Keratinocyte (primary cell): ENCODE measurements at regions not wholly inside any gene's neighbourhood (a gene's known extent, or its start where the extent isn't known, plus 50 kb on each side); places are given as distances from the start of the nearest gene placed in this dataset.
A peak's percentile ranks its signal among the peaks of the same experiment; 100 is the strongest.

ENCODE experiments used
- DNase-seq: peaks from one replicate; pipeline ENCODE4 v3.0.0-alpha.2; 2011; ENCODE audit warnings: low read depth, missing footprints, low spot score
- FAIRE-seq: peaks from 2 replicates; lab custom pipeline; 2011; peaks lifted over from hg19 to GRCh38; lab: Jason Lieb, UNC
- H2AFZ ChIP-seq: 2 replicates; pipeline ENCODE4 v1.6.0; 2012; ENCODE audit warnings: low read length, control low read depth, inconsistent platforms; ENCODE audit not compliant: control insufficient read depth
- H3K27ac ChIP-seq: 2 replicates; pipeline ENCODE4 v1.5.1; 2011; ENCODE audit warnings: low read length; ENCODE audit not compliant: control insufficient read depth, insufficient read depth
- H3K27me3 ChIP-seq: 3 replicates; pipeline ENCODE4 v1.6.0; 2011; ENCODE audit warnings: low read length; ENCODE audit not compliant: control insufficient read depth, insufficient read depth; ENCODE audit errors: extremely low read depth
- H3K36me3 ChIP-seq, 2 experiments: 2 replicates in 1 of 2; 3 replicates in 1 of 2; pipeline ENCODE4 v1.5.1; 2011; ENCODE audit warnings: low read length in 2 of 2, mild to moderate bottlenecking in 1 of 2; ENCODE audit not compliant: control insufficient read depth in 2 of 2, insufficient read depth in 2 of 2; ENCODE audit errors: extremely low read depth in 1 of 2
- H3K4me1 ChIP-seq: 3 replicates; pipeline ENCODE4 v1.5.1; 2011; ENCODE audit warnings: low read length; ENCODE audit not compliant: control insufficient read depth, insufficient read depth; ENCODE audit errors: extremely low read depth
- H3K4me2 ChIP-seq: 3 replicates; pipeline ENCODE4 v1.6.0; 2011; ENCODE audit warnings: low read depth, low read length; ENCODE audit not compliant: control insufficient read depth, insufficient read depth; ENCODE audit errors: extremely low read depth
- H3K4me3 ChIP-seq, 3 experiments: fragments of 200-600 bp in 1 of 3; sonication (generic) in 1 of 3; 2 replicates in 2 of 3; 3 replicates in 1 of 3; pipeline ENCODE4 v1.5.1; 2011 to 2016; ENCODE audit warnings: low read length in 3 of 3, mild to moderate bottlenecking in 3 of 3, control low read depth in 2 of 3, inconsistent platforms in 1 of 3, low read depth in 1 of 3, mixed read lengths in 1 of 3, mixed run types in 1 of 3, moderate library complexity in 1 of 3; ENCODE audit not compliant: control insufficient read depth in 2 of 3, insufficient read depth in 2 of 3; ENCODE audit errors: extremely low read depth in 1 of 3
- H3K79me2 ChIP-seq: 2 replicates; pipeline ENCODE4 v1.6.0; 2012; ENCODE audit warnings: low read length; ENCODE audit not compliant: control insufficient read depth, insufficient read depth
- H3K9ac ChIP-seq: 3 replicates; pipeline ENCODE4 v1.6.0; 2011; ENCODE audit warnings: low read length; ENCODE audit not compliant: control insufficient read depth, insufficient read depth; ENCODE audit errors: extremely low read depth
- H3K9me1 ChIP-seq: 3 replicates; pipeline ENCODE4 v1.6.0; 2011; ENCODE audit warnings: low read length; ENCODE audit not compliant: control insufficient read depth, insufficient read depth; ENCODE audit errors: extremely low read depth
- H3K9me3 ChIP-seq: 2 replicates; pipeline ENCODE4 v1.5.1; 2012; ENCODE audit warnings: low read depth, low read length; ENCODE audit not compliant: control insufficient read depth
- H4K20me1 ChIP-seq: 3 replicates; pipeline ENCODE4 v1.6.0; 2011; ENCODE audit warnings: low read length; ENCODE audit not compliant: control insufficient read depth, insufficient read depth; ENCODE audit errors: extremely low read depth
- CTCF ChIP-seq, 3 experiments: IDR thresholded peaks in 1 of 3; conservative IDR thresholded peaks in 1 of 3; optimal IDR thresholded peaks in 1 of 3; 2 replicates in 2 of 3; 3 replicates in 1 of 3; pipeline versions ENCODE3 to v1.5.1; 2011; ENCODE audit warnings: low read length in 3 of 3, mild to moderate bottlenecking in 3 of 3, moderate library complexity in 2 of 3, control low read depth in 1 of 3, inconsistent platforms in 1 of 3; ENCODE audit not compliant: insufficient read depth in 2 of 3; ENCODE audit errors: extremely low read depth in 1 of 3
- EZH2 ChIP-seq: IDR thresholded peaks from one replicate; pipeline ENCODE4 v1.6.1; 2012; ENCODE audit warnings: inconsistent platforms, mild to moderate bottlenecking, low read length, moderate library complexity
- dilution Hi-C: fragments of 300-500 bp; cut with MboI; formaldehyde crosslinking; loops from one replicate; pipeline ENCODE4 v1.7.0; 2020; ENCODE audit warnings: low sequenced_read_pairs; ENCODE audit not compliant: extremely low pct_ligation_motif_present

- no peaks in the 10 kb centered on the region for H3K36me3 ChIP-seq
- H3K4me3 ChIP-seq = no peak overlapping the region
- no peak overlapping the region for H3K27ac ChIP-seq
- H2AFZ ChIP-seq = no peak overlapping the region
- dilution Hi-C loops = no loop called here
- H4K20me1 ChIP-seq = no peaks in the 10 kb centered on the region
- no peak for DNase-seq
- TF ChIP-seq CTCF (optimal IDR thresholded peaks at IDR 0.05 in 1 of 3, IDR thresholded peaks at IDR 0.05 in 1 of 3, conservative IDR thresholded peaks at IDR 0.05 in 1 of 3; ENCODE audit: extremely low read depth in 1 of 3, insufficient read depth in 2 of 3, low read length in 3 of 3) (no peak), EZH2 (no peak)
- H3K79me2 ChIP-seq = no peaks in the 10 kb centered on the region
- no peaks in the 10 kb centered on the region for H3K9me3 ChIP-seq
- no peaks in the 10 kb centered on the region for H3K27me3 ChIP-seq
- no peak overlapping the region for H3K9ac ChIP-seq
- FAIRE-seq = no peak
- H3K4me1 ChIP-seq = no peaks in the 10 kb centered on the region
- no peaks in the 10 kb centered on the region for H3K9me1 ChIP-seq
- H3K4me2 ChIP-seq = no peak overlapping the region
Measured at GRCh38 chr7:69060516-69060915, 537.8 kb upstream of the AUTS2 start.

GRCh38 chr7:69062020-69062765, 536.1 kb upstream of the AUTS2 start:
- peak; percentile 5 for DNase-seq
- Histone ChIP-seq H3K79me2 (no peaks in the 10 kb centered on the region), H3K4me1 (no peaks in the 10 kb centered on the region), H3K9ac (no peak overlapping the region), H2AFZ (no peak overlapping the region), H3K4me3 (no peak overlapping the region), H3K4me2 (no peak overlapping the region), H3K27ac (no peak overlapping the region), H3K9me3 (no peaks in the 10 kb centered on the region), H3K27me3 (no peaks in the 10 kb centered on the region), H3K36me3 (no peaks in the 10 kb centered on the region), H4K20me1 (no peaks in the 10 kb centered on the region), H3K9me1 (no peaks in the 10 kb centered on the region)
- no peak for FAIRE-seq
- dilution Hi-C loops = no loop called here
- TF ChIP-seq EZH2 (no peak), CTCF (optimal IDR thresholded peaks at IDR 0.05 in 1 of 3, IDR thresholded peaks at IDR 0.05 in 1 of 3, conservative IDR thresholded peaks at IDR 0.05 in 1 of 3; ENCODE audit: extremely low read depth in 1 of 3, insufficient read depth in 2 of 3, low read length in 3 of 3) (no peak)
